HG02798 (cell line): ENCODE measurements at regions not wholly inside any gene's neighbourhood (a gene's known extent, or its start where the extent isn't known, plus 50 kb on each side); places are given as distances from the start of the nearest gene placed in this dataset.
"Not testable (repeated sequence)": the region's sequence is repeated elsewhere in the genome, so short reads cannot be mapped to it uniquely, and the experiment has no call there.

Source experiments
- ATAC-seq: cut with Tn5 transposase; IDR thresholded peaks from one replicate; pipeline ENCODE4 v1.9.1; 2021; ENCODE audit warnings: mild to moderate bottlenecking; ENCODE audit not compliant: unreplicated experiment, poor library complexity

DNA sequence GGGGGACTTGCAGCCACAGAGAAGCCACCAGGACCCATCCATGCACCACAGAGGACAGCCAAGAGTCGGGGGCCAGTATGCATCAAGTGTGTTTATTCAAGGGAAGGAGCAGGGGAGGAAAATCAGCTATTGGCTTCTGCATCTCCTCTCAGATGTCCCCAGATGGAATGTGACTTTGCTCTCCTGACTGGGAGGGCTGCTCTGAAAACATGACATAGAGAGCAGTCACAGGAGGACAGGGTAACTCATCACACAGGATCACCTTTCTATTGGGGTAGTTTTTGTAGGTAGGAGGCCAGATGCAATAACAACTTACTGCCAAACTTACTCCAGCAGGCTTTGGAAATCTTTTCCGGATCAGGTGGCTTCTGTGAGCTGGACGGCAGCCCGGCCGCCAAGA, 121.0 kb upstream of the OPCML start:
- no peak for ATAC-seq

GRCh38 chr11:133650082-133650481, 117.8 kb upstream of the OPCML start:
- ATAC-seq: no peak

DNA sequence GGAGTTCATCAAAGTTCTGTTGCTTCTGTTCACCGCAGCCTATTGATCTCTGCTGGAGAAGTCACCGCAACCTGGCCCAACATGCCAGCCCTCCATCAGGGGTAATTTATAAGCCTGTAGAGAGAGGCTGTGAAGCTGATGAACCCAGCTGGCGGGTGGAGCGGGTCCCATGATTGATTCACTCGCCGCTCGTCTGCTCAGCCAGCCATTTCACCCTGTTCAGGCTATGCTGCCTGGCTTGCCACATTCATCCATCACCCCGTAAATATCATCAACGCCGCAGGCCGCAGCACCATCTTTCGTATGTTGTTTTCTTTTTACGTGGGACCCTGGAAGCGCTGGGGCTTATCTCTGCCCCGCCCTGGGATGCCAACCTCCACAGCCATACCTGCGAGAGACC, 116.7 kb upstream of the OPCML start:
- ATAC-seq: no peak

DNA sequence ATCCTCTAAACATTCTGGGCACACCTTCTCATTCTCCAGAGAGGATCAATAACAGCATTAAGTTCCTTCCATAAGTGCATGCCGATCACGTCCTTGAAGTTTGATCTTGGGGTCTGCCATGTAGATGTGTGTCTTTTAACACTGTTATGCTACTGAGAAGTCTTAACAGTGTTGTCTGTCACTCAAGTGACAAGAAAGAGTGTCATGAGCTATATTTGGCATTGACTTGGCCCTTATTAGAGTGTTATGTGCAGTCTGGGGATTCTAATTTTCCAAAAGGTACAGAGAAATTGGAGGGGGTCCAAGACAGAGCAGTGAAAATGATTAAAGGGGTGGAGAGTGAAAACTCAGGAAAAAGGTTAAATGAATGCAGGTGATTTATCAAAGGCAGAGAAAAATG, 107.1 kb upstream of the OPCML start:
- no peak for ATAC-seq

GRCh38 chr11:133638921-133639320, 106.6 kb upstream of the OPCML start:
- no peak for ATAC-seq

- ATAC-seq: no peak
Measured at GRCh38 chr11:133636711-133637355, 104.5 kb upstream of the OPCML start.

DNA sequence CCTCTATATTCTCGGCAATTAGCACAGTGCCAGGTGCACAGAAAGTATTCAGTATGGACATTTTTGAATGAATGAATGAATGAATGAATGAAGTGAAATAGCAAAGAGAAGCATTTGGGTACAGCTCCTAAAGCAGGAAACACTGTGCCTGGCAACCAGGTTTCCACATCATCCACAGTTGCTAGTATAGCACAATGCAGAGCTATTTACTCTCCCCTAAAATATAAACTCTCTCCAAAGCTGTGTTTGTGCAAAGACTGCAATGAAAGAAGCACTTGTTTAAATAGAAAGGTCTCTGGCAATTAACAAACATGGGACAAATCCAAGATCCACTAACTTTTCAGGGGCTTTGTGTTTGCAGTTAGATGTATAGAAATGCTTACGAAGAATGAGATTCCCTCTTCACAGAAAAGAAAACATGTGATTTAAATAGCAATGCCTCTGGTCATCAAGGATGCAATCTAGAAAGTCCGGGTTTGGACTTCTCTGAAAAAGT, 103.0 kb upstream of the OPCML start:
- no peak for ATAC-seq

DNA sequence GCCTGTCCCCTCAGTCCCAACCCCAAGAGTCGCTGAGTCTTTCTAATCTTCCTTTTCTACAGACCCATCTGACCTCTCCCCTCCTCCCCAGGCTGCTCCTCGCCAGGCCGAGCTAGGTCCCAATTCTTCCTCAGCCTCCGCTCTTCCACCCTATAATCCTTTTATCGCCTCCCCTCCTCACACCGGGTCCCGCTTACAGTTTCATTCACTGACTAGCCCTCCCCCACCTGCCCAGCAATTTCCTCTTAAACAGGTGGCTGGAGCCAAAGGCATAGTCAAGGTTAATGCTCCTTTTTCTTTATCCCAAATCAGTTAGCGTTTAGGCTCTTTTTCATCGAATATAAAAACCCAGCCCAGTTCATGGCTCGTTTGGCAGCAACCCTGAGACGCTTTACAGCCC, 96.1 kb upstream of the OPCML start:
- not testable (repeated sequence) for ATAC-seq

- no peak for ATAC-seq
Measured at GRCh38 chr11:133621611-133622010, 89.3 kb upstream of the OPCML start.

DNA sequence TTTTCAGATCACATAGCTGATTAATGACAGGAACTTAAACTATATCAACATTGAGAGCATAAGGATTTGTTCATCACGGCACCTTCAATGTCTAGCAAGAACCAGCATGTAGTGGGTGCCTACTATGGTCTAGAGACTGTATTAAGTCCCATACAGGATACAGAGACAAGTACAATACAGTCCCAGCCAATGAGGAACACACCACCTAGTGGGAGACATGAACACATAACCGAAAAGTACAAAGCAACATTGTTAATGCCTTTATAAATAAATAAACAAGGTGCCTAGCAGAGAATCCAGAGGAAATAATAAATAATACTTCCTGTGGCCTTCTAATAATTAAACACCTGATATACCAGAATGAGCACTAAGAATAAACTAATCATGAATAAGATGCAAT, 87.7 kb upstream of the OPCML start:
- ATAC-seq: no peak

- no peak for ATAC-seq
Measured at GRCh38 chr11:133619397-133619796, 87.1 kb upstream of the OPCML start.

DNA sequence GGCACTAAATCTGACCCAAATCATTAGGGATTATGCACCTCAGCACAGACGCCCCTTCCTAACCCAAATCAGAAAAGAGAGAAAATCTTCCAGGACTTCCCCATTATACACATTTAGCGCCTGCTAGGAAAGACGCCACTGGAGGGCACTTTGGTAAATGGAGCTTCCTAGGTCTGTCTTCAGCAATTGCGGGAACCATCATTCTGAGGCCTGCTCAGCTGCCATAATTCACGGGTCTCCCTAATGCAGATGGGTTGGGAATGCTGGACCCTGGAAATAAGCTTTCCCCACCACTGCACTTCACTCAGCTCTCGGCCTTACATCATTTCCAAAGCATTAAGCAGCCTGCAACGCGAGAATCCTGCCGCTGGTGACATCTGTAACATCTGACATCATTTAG, 86.2 kb upstream of the OPCML start:
- ATAC-seq: no peak

- ATAC-seq: no peak
Measured at GRCh38 chr11:133608496-133608895, 76.2 kb upstream of the OPCML start.

GRCh38 chr11:133606124-133606523, 73.8 kb upstream of the OPCML start:
- no peak for ATAC-seq

- ATAC-seq: no peak
Measured at GRCh38 chr11:133605482-133605881, 73.2 kb upstream of the OPCML start.

DNA sequence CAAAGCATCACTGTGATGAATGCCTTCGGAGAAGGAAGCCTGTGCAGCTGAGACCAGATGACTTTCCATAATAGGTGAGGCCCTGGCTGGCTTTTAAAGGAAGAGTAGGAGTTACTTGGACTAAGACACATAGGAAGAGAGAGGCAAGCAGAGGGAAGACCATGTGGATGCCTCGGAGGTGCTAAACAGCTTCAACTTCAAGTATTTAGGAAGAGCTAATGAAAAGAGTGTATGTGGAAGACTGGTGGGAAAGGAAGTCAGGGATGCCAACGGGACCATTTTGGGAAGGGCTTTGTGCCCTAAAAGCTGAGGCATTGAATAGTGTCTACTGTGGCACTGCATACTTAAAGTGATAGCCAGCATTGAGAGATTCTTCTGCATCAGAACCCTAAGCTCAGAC, 69.3 kb upstream of the OPCML start:
- no peak for ATAC-seq

DNA sequence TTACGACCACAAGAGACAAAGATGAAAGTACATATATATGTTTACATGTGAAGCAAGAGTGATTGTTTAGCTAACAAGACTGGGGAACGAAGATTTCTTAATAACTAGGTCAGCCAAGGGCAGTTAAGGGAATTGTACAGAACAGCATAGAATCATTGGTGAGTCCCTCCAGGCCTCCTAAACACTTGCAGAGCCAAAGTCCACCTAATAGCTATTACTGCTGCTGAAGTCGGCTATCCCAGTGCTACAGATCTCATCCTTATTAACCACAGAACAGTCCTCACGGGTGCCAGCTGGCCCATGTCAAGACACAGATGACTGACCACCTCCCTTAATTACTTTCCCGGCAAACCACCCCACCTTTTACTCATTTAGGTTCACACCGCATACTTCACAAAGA, 68.5 kb upstream of the OPCML start:
- ATAC-seq: no peak

DNA sequence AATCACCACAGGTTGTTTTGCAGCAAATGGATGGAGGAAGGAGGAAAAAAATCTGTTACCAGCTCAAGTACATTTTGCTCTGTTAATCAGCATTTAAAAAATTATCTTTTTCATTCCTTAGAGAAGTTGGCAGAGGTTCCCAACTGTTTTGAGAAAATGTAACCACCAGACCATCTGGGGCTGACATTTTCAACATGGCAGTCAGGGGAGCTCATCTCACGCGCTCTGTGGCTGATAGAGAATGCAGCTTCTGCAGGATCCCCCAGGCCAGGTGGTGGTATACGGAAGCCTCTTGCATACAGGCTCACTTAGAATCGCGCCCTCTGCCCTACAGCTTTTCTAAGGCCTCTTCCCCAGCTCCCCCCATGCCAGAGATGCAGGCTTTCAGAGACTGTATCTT, 68.0 kb upstream of the OPCML start:
- ATAC-seq: no peak

DNA sequence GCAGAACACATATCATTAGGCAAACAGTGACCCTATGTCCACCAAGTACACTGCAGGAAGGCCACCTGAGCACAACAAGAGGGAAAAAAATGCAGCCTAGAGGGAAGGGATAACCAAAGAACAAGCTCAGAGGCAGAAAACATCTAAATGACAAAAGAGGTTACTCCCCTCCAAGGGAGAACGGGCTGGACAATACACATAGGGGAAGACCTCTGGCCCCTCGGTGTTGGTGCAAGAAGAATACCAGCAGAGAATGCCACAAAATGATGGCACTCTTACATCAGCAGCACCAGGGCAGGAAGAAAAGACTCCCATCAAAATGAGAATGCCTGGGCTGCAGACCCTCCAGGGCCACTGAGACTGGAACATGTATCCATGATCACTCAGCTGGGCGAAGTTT, 66.6 kb upstream of the OPCML start:
- ATAC-seq: no peak

DNA sequence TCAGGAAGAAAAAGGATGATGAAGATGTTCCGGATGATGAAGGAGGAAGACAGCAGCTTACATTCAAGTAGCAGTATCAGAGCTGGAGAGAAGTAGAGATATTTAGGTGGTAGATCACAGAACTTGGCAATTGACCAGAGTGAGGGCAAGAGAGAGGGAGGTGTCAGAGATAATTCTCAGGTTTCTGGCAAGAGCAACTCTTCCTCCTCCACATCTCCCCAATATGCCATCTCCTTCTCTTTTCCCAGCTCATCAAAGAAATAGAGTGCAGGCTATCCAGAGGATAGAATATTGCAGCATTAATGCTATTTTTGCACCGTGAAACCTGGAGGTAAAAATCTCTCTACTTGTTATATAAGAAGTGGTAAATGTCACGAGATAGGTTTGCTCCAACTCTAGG, 64.9 kb upstream of the OPCML start:
- ATAC-seq: no peak

- no peak for ATAC-seq
Measured at GRCh38 chr11:133595998-133596590, 63.8 kb upstream of the OPCML start.

DNA sequence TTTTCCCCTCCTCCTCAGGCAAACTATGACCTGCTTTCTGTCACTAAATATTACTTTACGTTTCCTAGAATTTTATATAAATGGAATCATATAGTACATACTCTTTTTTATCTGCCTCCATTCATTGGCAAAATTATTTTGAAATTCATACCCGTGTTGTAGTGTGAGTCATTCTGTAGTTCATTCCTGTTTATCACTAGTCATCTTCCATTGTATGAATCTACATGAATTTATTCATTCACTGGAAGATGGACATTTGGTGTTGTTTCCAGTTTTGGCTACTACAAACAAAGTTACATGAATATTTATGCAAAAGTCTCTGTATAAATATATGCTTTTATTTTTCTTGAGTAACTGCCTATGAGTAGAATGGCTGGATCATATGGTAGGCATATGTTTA, 60.7 kb upstream of the OPCML start:
- no peak for ATAC-seq
